ENCODE measurements at regions not wholly inside any gene's neighbourhood (a gene's known extent, or its start where the extent isn't known, plus 50 kb on each side); places are given as distances from the start of the nearest gene placed in this dataset.

DNA sequence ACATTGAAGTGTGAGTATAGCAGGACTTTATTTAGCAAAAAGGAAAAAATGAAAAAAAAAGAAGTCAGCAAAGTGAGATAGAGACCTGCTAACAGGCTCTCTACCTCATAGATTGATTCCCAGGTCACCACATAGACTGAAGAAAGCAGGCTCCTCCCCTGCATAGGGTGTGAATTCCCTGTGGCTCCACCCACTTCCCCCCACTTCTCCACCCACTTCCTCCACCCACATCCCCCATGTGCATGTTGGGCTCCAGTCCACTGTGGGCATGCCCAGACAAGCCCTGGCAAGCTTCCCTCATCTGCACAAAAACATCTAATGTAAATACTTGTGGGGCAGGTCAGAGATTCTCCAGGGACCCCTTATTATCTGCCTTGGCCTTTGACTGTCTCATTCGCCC is 97.8 kb downstream of the TMEM47 start:
- H3K9me3 Mint-ChIP-seq, result no peaks in the 10 kb centered on the region
- H3K36me3 ChIP-seq (ENCODE audit: insufficient read depth), result no peaks in the 10 kb centered on the region
- peak overlapping the region; percentile 12; the same call in 1 of the 2 replicates for H3K4me3 ChIP-seq
- H3K36me3 Mint-ChIP-seq (ENCODE audit: low read depth), result peaks cover 6% of the 10 kb centered on the region; the same call in 1 of the 3 replicates
- ATAC-seq (peak; percentile 66), DNase-seq (ENCODE audit: low spot score) (peak; percentile 60)
- H4K20me1 ChIP-seq (replicated peaks; ENCODE audit: insufficient read depth), result no peaks in the 10 kb centered on the region
- peak overlapping the region; percentile 89 for H3K27ac Mint-ChIP-seq
- H3K4me2 ChIP-seq, result peak overlapping the region; percentile 68
- H3K4me3 Mint-ChIP-seq, result no peak overlapping the region
- H3K27me3 ChIP-seq (ENCODE audit: insufficient read depth), result peaks cover 12% of the 10 kb centered on the region; the same call in 1 of the 2 replicates
- H3K79me2 ChIP-seq (replicated peaks; ENCODE audit: insufficient read depth), result no peaks in the 10 kb centered on the region
- peaks cover 41% of the 10 kb centered on the region for H3K4me1 ChIP-seq (ENCODE audit: insufficient read depth)
- peaks cover 5% of the 10 kb centered on the region for H3F3A ChIP-seq (replicated peaks; ENCODE audit: low read depth)
- no peaks in the 10 kb centered on the region for H3K9me2 ChIP-seq (ENCODE audit: insufficient read depth)
- no peak overlapping the region for H2AFZ ChIP-seq
- H3K4me1 Mint-ChIP-seq, result peaks cover 53% of the 10 kb centered on the region
- H3K27ac ChIP-seq (ENCODE audit: low read depth), result peak overlapping the region; percentile 92
- 0 out of 2 replicates have a peak, but pooled peaks have one; percentile 26 for TF ChIP-seq POLR2AphosphoS5 (IDR thresholded peaks at IDR 0.05; ENCODE audit: low read depth)
- TF ChIP-seq CREB1 (CRISPR knock-in tag; IDR thresholded peaks at IDR 0.05; ENCODE audit: low read depth), result no peak
- no peak for TF ChIP-seq ZNF331 (CRISPR knock-in tag; IDR thresholded peaks at IDR 0.05; ENCODE audit: low read depth)
- peaks cover 7% of the 10 kb centered on the region for H3K27me3 Mint-ChIP-seq (ENCODE audit: insufficient read depth, low read depth, poor library complexity)

DNA sequence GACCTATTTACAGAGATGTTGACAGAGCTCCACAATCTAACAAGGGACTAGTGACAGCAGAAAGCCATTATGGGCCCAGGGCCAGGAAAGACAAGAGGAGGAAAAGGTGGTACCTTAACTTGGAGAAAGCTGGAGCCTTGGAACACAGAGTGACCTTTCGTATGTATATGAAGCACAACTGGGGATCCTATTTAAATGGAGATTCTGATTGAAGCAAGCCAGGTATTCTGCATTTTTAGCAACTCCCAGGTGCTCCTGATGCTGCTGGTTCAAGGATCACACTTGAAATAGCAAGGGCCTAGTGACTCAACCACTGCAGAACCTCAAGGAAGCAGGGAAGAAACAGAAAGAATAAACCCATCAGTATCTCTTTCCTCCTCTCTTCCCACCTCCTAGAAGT is 99.4 kb downstream of the TMEM47 start:
- TF ChIP-seq ZNF331 (CRISPR knock-in tag; IDR thresholded peaks at IDR 0.05; ENCODE audit: low read depth), result no peak
- TF ChIP-seq, protein P1, sequence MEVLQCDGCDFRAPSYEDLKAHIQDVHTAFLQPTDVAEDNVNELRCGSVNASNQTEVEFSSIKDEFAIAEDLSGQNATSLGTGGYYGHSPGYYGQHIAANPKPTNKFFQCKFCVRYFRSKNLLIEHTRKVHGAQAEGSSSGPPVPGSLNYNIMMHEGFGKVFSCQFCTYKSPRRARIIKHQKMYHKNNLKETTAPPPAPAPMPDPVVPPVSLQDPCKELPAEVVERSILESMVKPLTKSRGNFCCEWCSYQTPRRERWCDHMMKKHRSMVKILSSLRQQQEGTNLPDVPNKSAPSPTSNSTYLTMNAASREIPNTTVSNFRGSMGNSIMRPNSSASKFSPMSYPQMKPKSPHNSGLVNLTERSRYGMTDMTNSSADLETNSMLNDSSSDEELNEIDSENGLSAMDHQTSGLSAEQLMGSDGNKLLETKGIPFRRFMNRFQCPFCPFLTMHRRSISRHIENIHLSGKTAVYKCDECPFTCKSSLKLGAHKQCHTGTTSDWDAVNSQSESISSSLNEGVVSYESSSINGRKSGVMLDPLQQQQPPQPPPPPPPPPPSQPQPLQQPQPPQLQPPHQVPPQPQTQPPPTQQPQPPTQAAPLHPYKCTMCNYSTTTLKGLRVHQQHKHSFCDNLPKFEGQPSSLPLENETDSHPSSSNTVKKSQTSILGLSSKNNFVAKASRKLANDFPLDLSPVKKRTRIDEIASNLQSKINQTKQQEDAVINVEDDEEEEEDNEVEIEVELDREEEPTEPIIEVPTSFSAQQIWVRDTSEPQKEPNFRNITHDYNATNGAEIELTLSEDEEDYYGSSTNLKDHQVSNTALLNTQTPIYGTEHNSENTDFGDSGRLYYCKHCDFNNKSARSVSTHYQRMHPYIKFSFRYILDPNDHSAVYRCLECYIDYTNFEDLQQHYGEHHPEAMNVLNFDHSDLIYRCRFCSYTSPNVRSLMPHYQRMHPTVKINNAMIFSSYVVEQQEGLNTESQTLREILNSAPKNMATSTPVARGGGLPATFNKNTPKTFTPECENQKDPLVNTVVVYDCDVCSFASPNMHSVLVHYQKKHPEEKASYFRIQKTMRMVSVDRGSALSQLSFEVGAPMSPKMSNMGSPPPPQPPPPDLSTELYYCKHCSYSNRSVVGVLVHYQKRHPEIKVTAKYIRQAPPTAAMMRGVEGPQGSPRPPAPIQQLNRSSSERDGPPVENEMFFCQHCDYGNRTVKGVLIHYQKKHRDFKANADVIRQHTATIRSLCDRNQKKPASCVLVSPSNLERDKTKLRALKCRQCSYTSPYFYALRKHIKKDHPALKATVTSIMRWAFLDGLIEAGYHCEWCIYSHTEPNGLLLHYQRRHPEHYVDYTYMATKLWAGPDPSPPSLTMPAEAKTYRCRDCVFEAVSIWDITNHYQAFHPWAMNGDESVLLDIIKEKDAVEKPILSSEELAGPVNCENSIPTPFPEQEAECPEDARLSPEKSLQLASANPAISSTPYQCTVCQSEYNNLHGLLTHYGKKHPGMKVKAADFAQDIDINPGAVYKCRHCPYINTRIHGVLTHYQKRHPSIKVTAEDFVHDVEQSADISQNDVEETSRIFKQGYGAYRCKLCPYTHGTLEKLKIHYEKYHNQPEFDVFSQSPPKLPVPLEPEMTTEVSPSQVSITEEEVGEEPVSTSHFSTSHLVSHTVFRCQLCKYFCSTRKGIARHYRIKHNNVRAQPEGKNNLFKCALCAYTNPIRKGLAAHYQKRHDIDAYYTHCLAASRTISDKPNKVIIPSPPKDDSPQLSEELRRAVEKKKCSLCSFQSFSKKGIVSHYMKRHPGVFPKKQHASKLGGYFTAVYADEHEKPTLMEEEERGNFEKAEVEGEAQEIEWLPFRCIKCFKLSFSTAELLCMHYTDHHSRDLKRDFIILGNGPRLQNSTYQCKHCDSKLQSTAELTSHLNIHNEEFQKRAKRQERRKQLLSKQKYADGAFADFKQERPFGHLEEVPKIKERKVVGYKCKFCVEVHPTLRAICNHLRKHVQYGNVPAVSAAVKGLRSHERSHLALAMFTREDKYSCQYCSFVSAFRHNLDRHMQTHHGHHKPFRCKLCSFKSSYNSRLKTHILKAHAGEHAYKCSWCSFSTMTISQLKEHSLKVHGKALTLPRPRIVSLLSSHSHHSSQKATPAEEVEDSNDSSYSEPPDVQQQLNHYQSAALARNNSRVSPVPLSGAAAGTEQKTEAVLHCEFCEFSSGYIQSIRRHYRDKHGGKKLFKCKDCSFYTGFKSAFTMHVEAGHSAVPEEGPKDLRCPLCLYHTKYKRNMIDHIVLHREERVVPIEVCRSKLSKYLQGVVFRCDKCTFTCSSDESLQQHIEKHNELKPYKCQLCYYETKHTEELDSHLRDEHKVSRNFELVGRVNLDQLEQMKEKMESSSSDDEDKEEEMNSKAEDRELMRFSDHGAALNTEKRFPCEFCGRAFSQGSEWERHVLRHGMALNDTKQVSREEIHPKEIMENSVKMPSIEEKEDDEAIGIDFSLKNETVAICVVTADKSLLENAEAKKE (CRISPR knock-in tag; IDR thresholded peaks at IDR 0.05), result peak; percentile 81
- TF ChIP-seq ZNF114 (CRISPR knock-in tag; IDR thresholded peaks at IDR 0.05), result 0 out of 2 replicates have a peak, but pooled peaks have one; percentile 8
- TF ChIP-seq NANOG (IDR thresholded peaks at IDR 0.05; ENCODE audit: borderline replicate concordance), result peak; percentile 52; the same call in 1 of the 2 replicates
- TF ChIP-seq POLR2AphosphoS5 (IDR thresholded peaks at IDR 0.05; ENCODE audit: low read depth), result peak; percentile 70
- no peak for TF ChIP-seq EZH2phosphoT487 (IDR thresholded peaks at IDR 0.05; ENCODE audit: unreplicated experiment)
- Mint-ChIP-seq H3K27ac (no peak overlapping the region), H3K9me3 (no peaks in the 10 kb centered on the region), H3K4me1 (peaks cover 46% of the 10 kb centered on the region), H3K36me3 (ENCODE audit: low read depth) (peaks cover 6% of the 10 kb centered on the region; the same call in 1 of the 3 replicates), H3K27me3 (ENCODE audit: insufficient read depth, low read depth, poor library complexity) (peaks cover 9% of the 10 kb centered on the region), H3K4me3 (no peak overlapping the region)
- DNase-seq (ENCODE audit: low spot score) (peak; percentile 86), ATAC-seq (peak; percentile 78)
- H3K36me3 ChIP-seq (ENCODE audit: insufficient read depth), result no peaks in the 10 kb centered on the region
- no peak overlapping the region for H2AFZ ChIP-seq
- peaks cover 5% of the 10 kb centered on the region for H3F3A ChIP-seq (replicated peaks; ENCODE audit: low read depth)
- H4K20me1 ChIP-seq (replicated peaks; ENCODE audit: insufficient read depth), result no peaks in the 10 kb centered on the region
- H3K79me2 ChIP-seq (replicated peaks; ENCODE audit: insufficient read depth), result no peaks in the 10 kb centered on the region
- H3K27ac ChIP-seq (ENCODE audit: low read depth), result no peak overlapping the region
- peak overlapping the region; percentile 20; the same call in 1 of the 2 replicates for H3K4me3 ChIP-seq
- peak overlapping the region; percentile 68; the same call in 1 of the 2 replicates for H3K4me2 ChIP-seq
- peaks cover 12% of the 10 kb centered on the region; the same call in 1 of the 2 replicates for H3K27me3 ChIP-seq (ENCODE audit: insufficient read depth)
- H3K9me2 ChIP-seq (ENCODE audit: insufficient read depth), result no peaks in the 10 kb centered on the region
- H3K4me1 ChIP-seq (ENCODE audit: insufficient read depth), result peaks cover 47% of the 10 kb centered on the region

All from GM23338 (cell line).